RWPE1 (cell line): ENCODE measurements at regions not wholly inside any gene's neighbourhood (a gene's known extent, or its start where the extent isn't known, plus 50 kb on each side); places are given as distances from the start of the nearest gene placed in this dataset.

Experiments used
- CTCF ChIA-PET: fragments of 350-600 bp; sonication (Branson Sonifier 250); formaldehyde crosslinking; extraction: SDS; loops from one replicate; lab custom pipeline; 2021; lab: Yijun Ruan, JAX
- POLR2A ChIA-PET: fragments of 400-600 bp; formaldehyde crosslinking; extraction: SDS; loops from one replicate; lab custom pipeline; 2020; ENCODE audit warnings: antibody characterized with exemption; ENCODE audit not compliant: low non-redundant PET; lab: Yijun Ruan, JAX
- DNase-seq: peaks from one replicate; pipeline ENCODE4 v3.0.0; 2012; ENCODE audit warnings: low spot score
- H3K27ac ChIP-seq: fragments of 450-650 bp; 2 replicates; pipeline ENCODE4 v1.5.1; 2017
- TF ChIP-seq, protein P1 (sequence below): fragments of 450-650 bp; conservative IDR thresholded peaks from 2 replicates; pipeline ENCODE4 v1.5.1; 2017; ENCODE audit warnings: low read depth, mild to moderate bottlenecking

DNA sequence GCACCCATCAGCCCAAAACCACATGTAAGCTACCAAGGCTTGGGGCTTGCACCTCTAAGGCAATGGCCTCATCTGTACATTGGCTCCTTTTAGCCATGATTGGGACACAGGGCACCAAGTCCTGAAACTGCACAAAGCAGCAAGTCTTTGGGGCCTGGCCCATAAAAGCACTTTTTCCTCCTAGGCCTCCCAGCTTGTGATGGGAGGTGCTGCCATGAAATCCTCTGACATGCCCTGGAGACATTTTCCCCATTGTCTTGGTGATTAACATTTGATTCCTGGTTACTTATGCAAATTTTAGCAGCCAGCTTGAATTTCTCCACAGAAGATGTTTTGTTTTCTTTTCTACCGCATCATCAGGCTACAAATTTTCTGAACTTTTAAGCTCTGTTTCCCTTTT is 58.5 kb upstream of the PABPC4L start:
- CTCF ChIA-PET = no interaction called here
- POLR2A ChIA-PET = no interaction called here
- no peak overlapping the region for H3K27ac ChIP-seq
- TF ChIP-seq, protein P1, sequence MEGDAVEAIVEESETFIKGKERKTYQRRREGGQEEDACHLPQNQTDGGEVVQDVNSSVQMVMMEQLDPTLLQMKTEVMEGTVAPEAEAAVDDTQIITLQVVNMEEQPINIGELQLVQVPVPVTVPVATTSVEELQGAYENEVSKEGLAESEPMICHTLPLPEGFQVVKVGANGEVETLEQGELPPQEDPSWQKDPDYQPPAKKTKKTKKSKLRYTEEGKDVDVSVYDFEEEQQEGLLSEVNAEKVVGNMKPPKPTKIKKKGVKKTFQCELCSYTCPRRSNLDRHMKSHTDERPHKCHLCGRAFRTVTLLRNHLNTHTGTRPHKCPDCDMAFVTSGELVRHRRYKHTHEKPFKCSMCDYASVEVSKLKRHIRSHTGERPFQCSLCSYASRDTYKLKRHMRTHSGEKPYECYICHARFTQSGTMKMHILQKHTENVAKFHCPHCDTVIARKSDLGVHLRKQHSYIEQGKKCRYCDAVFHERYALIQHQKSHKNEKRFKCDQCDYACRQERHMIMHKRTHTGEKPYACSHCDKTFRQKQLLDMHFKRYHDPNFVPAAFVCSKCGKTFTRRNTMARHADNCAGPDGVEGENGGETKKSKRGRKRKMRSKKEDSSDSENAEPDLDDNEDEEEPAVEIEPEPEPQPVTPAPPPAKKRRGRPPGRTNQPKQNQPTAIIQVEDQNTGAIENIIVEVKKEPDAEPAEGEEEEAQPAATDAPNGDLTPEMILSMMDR = no peak
- DNase-seq = no peak
